Hepatocyte (in vitro differentiated cells): ENCODE measurements at regions not wholly inside any gene's neighbourhood (a gene's known extent, or its start where the extent isn't known, plus 50 kb on each side); places are given as distances from the start of the nearest gene placed in this dataset.

Experiments used
- EZH2 ChIP-seq: fragments of 200-600 bp; sonication (generic); IDR thresholded peaks from 2 replicates; pipeline ENCODE4 v1.6.1; 2016; ENCODE audit warnings: antibody characterized with exemption, mild to moderate bottlenecking, borderline replicate concordance
- TF ChIP-seq, protein P1 (sequence below): fragments of 200-600 bp; sonication (generic); IDR thresholded peaks from 2 replicates; pipeline ENCODE4 v1.5.1; 2016; ENCODE audit warnings: antibody characterized with exemption, mild to moderate bottlenecking; ENCODE audit not compliant: poor library complexity

DNA sequence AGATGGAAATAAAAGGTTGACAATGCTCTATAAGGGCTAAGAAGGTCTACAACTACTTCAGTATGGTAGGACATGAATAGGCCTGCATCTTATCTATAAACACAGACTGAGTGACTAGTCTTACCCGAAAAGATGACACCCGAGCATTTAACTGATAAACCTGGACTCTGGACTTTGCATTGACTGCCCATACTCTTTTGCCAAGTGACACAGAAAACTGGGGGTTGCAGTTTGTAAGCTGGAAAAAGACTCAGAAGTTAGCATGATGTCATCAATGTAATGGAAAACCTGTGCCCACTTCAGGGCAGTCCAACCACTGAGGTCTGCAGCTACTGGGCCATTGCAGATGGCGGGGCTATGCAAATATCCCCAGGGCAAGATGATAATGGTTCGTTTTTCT, 258.3 kb upstream of the NEGR1 start:
- TF ChIP-seq EZH2: no peak
- TF ChIP-seq, protein P1, sequence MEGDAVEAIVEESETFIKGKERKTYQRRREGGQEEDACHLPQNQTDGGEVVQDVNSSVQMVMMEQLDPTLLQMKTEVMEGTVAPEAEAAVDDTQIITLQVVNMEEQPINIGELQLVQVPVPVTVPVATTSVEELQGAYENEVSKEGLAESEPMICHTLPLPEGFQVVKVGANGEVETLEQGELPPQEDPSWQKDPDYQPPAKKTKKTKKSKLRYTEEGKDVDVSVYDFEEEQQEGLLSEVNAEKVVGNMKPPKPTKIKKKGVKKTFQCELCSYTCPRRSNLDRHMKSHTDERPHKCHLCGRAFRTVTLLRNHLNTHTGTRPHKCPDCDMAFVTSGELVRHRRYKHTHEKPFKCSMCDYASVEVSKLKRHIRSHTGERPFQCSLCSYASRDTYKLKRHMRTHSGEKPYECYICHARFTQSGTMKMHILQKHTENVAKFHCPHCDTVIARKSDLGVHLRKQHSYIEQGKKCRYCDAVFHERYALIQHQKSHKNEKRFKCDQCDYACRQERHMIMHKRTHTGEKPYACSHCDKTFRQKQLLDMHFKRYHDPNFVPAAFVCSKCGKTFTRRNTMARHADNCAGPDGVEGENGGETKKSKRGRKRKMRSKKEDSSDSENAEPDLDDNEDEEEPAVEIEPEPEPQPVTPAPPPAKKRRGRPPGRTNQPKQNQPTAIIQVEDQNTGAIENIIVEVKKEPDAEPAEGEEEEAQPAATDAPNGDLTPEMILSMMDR: no peak
